GM23338 (cell line): ENCODE measurements at regions not wholly inside any gene's neighbourhood (a gene's known extent, or its start where the extent isn't known, plus 50 kb on each side); places are given as distances from the start of the nearest gene placed in this dataset.

Experiments used
- ATAC-seq: fragments of 200-7000 bp; cut with Tn5 transposase; 3 replicates; pipeline ENCODE4 v1.9.1; 2020
- DNase-seq: peaks from one replicate; pipeline ENCODE4 v3.0.0-alpha.2; 2015; ENCODE audit warnings: low spot score
- H2AFZ ChIP-seq: fragments of 200-600 bp; sonication (generic); 2 replicates; pipeline ENCODE4 v1.8.0; 2016; ENCODE audit warnings: antibody characterized with exemption, mild to moderate bottlenecking, moderate library complexity
- H3F3A ChIP-seq: fragments of 200-600 bp; sonication (generic); replicated peaks from 2 replicates; pipeline ENCODE4 v1.8.0; 2017; ENCODE audit warnings: antibody characterized with exemption, mixed run types, low read depth
- H3K27ac ChIP-seq: fragments of 200-600 bp; sonication (generic); 2 replicates; pipeline ENCODE4 v1.6.1; 2016; ENCODE audit warnings: low read depth
- H3K27me3 ChIP-seq: fragments of 200-600 bp; sonication (generic); 2 replicates; pipeline ENCODE4 v1.8.0; 2016; ENCODE audit warnings: mild to moderate bottlenecking, mixed run types, moderate library complexity; ENCODE audit not compliant: insufficient read depth
- H3K36me3 ChIP-seq: fragments of 200-600 bp; sonication (generic); 2 replicates; pipeline ENCODE4 v1.8.0; 2016; ENCODE audit warnings: mild to moderate bottlenecking; ENCODE audit not compliant: insufficient read depth
- H3K4me1 ChIP-seq: fragments of 200-600 bp; sonication (generic); 2 replicates; pipeline ENCODE4 v1.8.0; 2016; ENCODE audit warnings: mild to moderate bottlenecking, moderate library complexity; ENCODE audit not compliant: insufficient read depth
- H3K4me2 ChIP-seq: fragments of 200-600 bp; sonication (generic); 2 replicates; pipeline ENCODE4 v1.7.1; 2017; ENCODE audit warnings: mixed run types
- H3K4me3 ChIP-seq: fragments of 200-600 bp; sonication (generic); 2 replicates; pipeline ENCODE4 v1.6.1; 2016; ENCODE audit warnings: mixed run types
- H3K79me2 ChIP-seq: fragments of 200-600 bp; sonication (generic); replicated peaks from 2 replicates; pipeline ENCODE4 v1.8.0; 2017; ENCODE audit warnings: mild to moderate bottlenecking; ENCODE audit not compliant: insufficient read depth
- H3K9me2 ChIP-seq: fragments of 200-600 bp; sonication (generic); 2 replicates; pipeline ENCODE4 v1.8.0; 2017; ENCODE audit not compliant: insufficient read depth
- H4K20me1 ChIP-seq: fragments of 200-600 bp; sonication (generic); replicated peaks from 2 replicates; pipeline ENCODE4 v1.8.0; 2017; ENCODE audit warnings: mild to moderate bottlenecking; ENCODE audit not compliant: insufficient read depth
- H3K27ac Mint-ChIP-seq: 2 replicates; pipeline ENCODE4 v1.8.0; 2020; ENCODE audit warnings: inconsistent platforms, mild to moderate bottlenecking, moderate library complexity, mixed read lengths
- H3K27me3 Mint-ChIP-seq: 3 replicates; pipeline ENCODE4 v1.8.0; 2022; ENCODE audit warnings: low read depth, mild to moderate bottlenecking, moderate library complexity, mixed read lengths, inconsistent platforms; ENCODE audit not compliant: insufficient read depth, poor library complexity
- H3K36me3 Mint-ChIP-seq: 3 replicates; pipeline ENCODE4 v1.8.0; 2021; ENCODE audit warnings: low read depth, mild to moderate bottlenecking, inconsistent platforms, moderate library complexity, mixed read lengths
- H3K4me1 Mint-ChIP-seq: 3 replicates; pipeline ENCODE4 v1.8.0; 2020; ENCODE audit warnings: mild to moderate bottlenecking, inconsistent platforms, mixed read lengths
- H3K4me3 Mint-ChIP-seq: 3 replicates; pipeline ENCODE4 v1.8.0; 2021; ENCODE audit warnings: moderate library complexity, mild to moderate bottlenecking, inconsistent platforms, mixed read lengths
- H3K9me3 Mint-ChIP-seq: 3 replicates; pipeline ENCODE4 v1.8.0; 2020; ENCODE audit warnings: moderate library complexity, mild to moderate bottlenecking, inconsistent platforms, mixed read lengths
- CREB1 ChIP-seq: fragments of 250-450 bp; sonication (Bioruptor Pico); IDR thresholded peaks from 2 replicates; pipeline ENCODE4 v1.5.0; 2020; ENCODE audit warnings: low read depth, mild to moderate bottlenecking, moderate library complexity
- CTCF ChIP-seq, 2 experiments: fragments of 200-600 bp in 1 of 2; sonication (generic) in 1 of 2; conservative IDR thresholded peaks; 2 replicates each; pipeline versions ENCODE4 v1.5.1 to v1.6.1; 2016 to 2017; ENCODE audit warnings: antibody characterized with exemption in 2 of 2, low read depth in 2 of 2, mild to moderate bottlenecking in 2 of 2, moderate library complexity in 1 of 2
- EZH2 ChIP-seq: fragments of 200-600 bp; sonication (generic); IDR thresholded peaks from one replicate; pipeline ENCODE4 v1.8.0; 2017; ENCODE audit warnings: antibody characterized with exemption, mild to moderate bottlenecking, low read depth; ENCODE audit not compliant: unreplicated experiment
- JUNB ChIP-seq: IDR thresholded peaks from one replicate; pipeline ENCODE4 v1.6.1; 2016; ENCODE audit warnings: antibody characterized with exemption; ENCODE audit not compliant: unreplicated experiment
- POLR2AphosphoS5 ChIP-seq: IDR thresholded peaks from 2 replicates; pipeline ENCODE4 v1.6.1; 2016; ENCODE audit warnings: antibody characterized with exemption, low read depth
- ZNF114 ChIP-seq: fragments of 250-450 bp; sonication (Bioruptor Pico); IDR thresholded peaks from 2 replicates; pipeline ENCODE4 v1.5.0; 2020; ENCODE audit warnings: mild to moderate bottlenecking, moderate library complexity
- ZNF331 ChIP-seq: fragments of 250-450 bp; sonication (Bioruptor Pico); IDR thresholded peaks from 2 replicates; pipeline ENCODE4 v1.5.0; 2020; ENCODE audit warnings: low read depth, mild to moderate bottlenecking, moderate library complexity

- H3K4me1 ChIP-seq: no peaks in the 10 kb centered on the region
- H2AFZ ChIP-seq: no peak overlapping the region
- no peak for DNase-seq
- no peak for ATAC-seq
- Mint-ChIP-seq H3K27me3 (peaks cover 2% of the 10 kb centered on the region), H3K27ac (no peak overlapping the region), H3K9me3 (peaks cover 3% of the 10 kb centered on the region; the same call in 2 of the 3 replicates), H3K4me1 (no peaks in the 10 kb centered on the region), H3K36me3 (0 out of 3 replicates have a peak, but pooled peaks cover 5% of the 10 kb centered on the region), H3K4me3 (no peak overlapping the region)
- no peak overlapping the region for H3K4me2 ChIP-seq
- no peaks in the 10 kb centered on the region for H3K79me2 ChIP-seq
- H3K27me3 ChIP-seq: no peaks in the 10 kb centered on the region
- no peaks in the 10 kb centered on the region for H4K20me1 ChIP-seq
- H3K4me3 ChIP-seq: no peak overlapping the region
- H3F3A ChIP-seq: no peaks in the 10 kb centered on the region
- H3K27ac ChIP-seq: no peak overlapping the region
- H3K36me3 ChIP-seq: no peaks in the 10 kb centered on the region
- TF ChIP-seq EZH2: no peak
- no peak for TF ChIP-seq ZNF331
- no peak for TF ChIP-seq JUNB
- no peak for TF ChIP-seq ZNF114 (CRISPR knock-in tag)
- TF ChIP-seq CTCF (conservative IDR thresholded peaks at IDR 0.05; ENCODE audit: low read depth in 2 of 2): no peak
- H3K9me2 ChIP-seq: peaks cover 12% of the 10 kb centered on the region
Observed at GRCh38 chr2:138943470-138943869, 163.3 kb upstream of the NXPH2 start.

- Mint-ChIP-seq H3K4me3 (no peak overlapping the region), H3K36me3 (0 out of 3 replicates have a peak, but pooled peaks cover 5% of the 10 kb centered on the region), H3K4me1 (no peaks in the 10 kb centered on the region), H3K27ac (no peak overlapping the region), H3K27me3 (peaks cover 2% of the 10 kb centered on the region), H3K9me3 (peaks cover 3% of the 10 kb centered on the region; the same call in 2 of the 3 replicates)
- ATAC-seq (peak; percentile 35; the same call in 2 of the 3 replicates), DNase-seq (peak; percentile 27)
- H3K27me3 ChIP-seq: no peaks in the 10 kb centered on the region
- no peaks in the 10 kb centered on the region for H3K4me1 ChIP-seq
- H3K27ac ChIP-seq: no peak overlapping the region
- peaks cover 12% of the 10 kb centered on the region for H3K9me2 ChIP-seq
- no peaks in the 10 kb centered on the region for H4K20me1 ChIP-seq
- no peak overlapping the region for H3K4me2 ChIP-seq
- H2AFZ ChIP-seq: 0 out of 2 replicates have a peak overlapping the region, but pooled peaks have one; percentile 56
- no peaks in the 10 kb centered on the region for H3K36me3 ChIP-seq
- no peak overlapping the region for H3K4me3 ChIP-seq
- TF ChIP-seq CREB1 (CRISPR knock-in tag) (no peak), ZNF331 (no peak), CTCF (conservative IDR thresholded peaks at IDR 0.05; ENCODE audit: low read depth in 2 of 2) (no peak), POLR2AphosphoS5 (no peak), JUNB (no peak)
- H3K79me2 ChIP-seq: no peaks in the 10 kb centered on the region
- H3F3A ChIP-seq: no peaks in the 10 kb centered on the region
Observed at GRCh38 chr2:138942466-138942865, 162.3 kb upstream of the NXPH2 start.
